Liver (tissue), 8 donors: ENCODE measurements at regions not wholly inside any gene's neighbourhood (a gene's known extent, or its start where the extent isn't known, plus 50 kb on each side); places are given as distances from the start of the nearest gene placed in this dataset.

Experiments
- DNase-seq: peaks from one replicate; pipeline ENCODE4 v3.0.0-alpha.2; 2017; ENCODE audit warnings: low spot score
- H3K27ac ChIP-seq, 2 donors: one replicate each; pipeline ENCODE4 v1.7.0; 2013; ENCODE audit warnings: inconsistent platforms in 2 of 2, low read length in 2 of 2, control low read depth in 1 of 2, low read depth in 1 of 2, mild to moderate bottlenecking in 1 of 2
- H3K27me3 ChIP-seq, 4 donors: one replicate each; pipeline versions ENCODE4 v1.6.1 to v1.7.0; 2013; ENCODE audit warnings: low read length in 3 of 4, inconsistent platforms in 1 of 4, mild to moderate bottlenecking in 1 of 4, moderate library complexity in 1 of 4; ENCODE audit not compliant: control insufficient read depth in 4 of 4, insufficient read depth in 4 of 4
- H3K36me3 ChIP-seq, 4 donors: one replicate each; pipeline versions ENCODE4 v1.6.1 to v1.7.0; 2013; ENCODE audit warnings: low read length in 3 of 4, mild to moderate bottlenecking in 3 of 4, low read depth in 1 of 4, moderate library complexity in 1 of 4; ENCODE audit not compliant: control insufficient read depth in 4 of 4, insufficient read depth in 3 of 4
- H3K4me1 ChIP-seq, 4 donors: one replicate each; pipeline versions ENCODE4 v1.6.1 to v1.7.0; 2013; ENCODE audit warnings: low read length in 3 of 4, mild to moderate bottlenecking in 3 of 4, moderate library complexity in 1 of 4; ENCODE audit not compliant: control insufficient read depth in 4 of 4, insufficient read depth in 4 of 4
- H3K4me3 ChIP-seq, 3 donors: one replicate each; pipeline versions ENCODE4 v1.6.1 to v1.7.0; 2013; ENCODE audit warnings: low read length in 3 of 3, control low read depth in 1 of 3, low read depth in 1 of 3, mild to moderate bottlenecking in 1 of 3
- H3K9ac ChIP-seq, 2 donors: one replicate each; pipeline ENCODE4 v1.7.0; 2013; ENCODE audit warnings: low read length in 2 of 2, mild to moderate bottlenecking in 2 of 2, moderate library complexity in 2 of 2, control low read depth in 1 of 2, low read depth in 1 of 2
- H3K9me3 ChIP-seq, 4 donors: one replicate each; pipeline versions ENCODE4 v1.6.1 to v1.7.0; 2013; ENCODE audit warnings: low read length in 3 of 4; ENCODE audit not compliant: control insufficient read depth in 4 of 4
- FOXA1 ChIP-seq: IDR thresholded peaks from 2 replicates; pipeline ENCODE4 v1.6.1; 2016; ENCODE audit warnings: antibody characterized with exemption
- FOXA2 ChIP-seq: IDR thresholded peaks from 2 replicates; pipeline ENCODE4 v1.6.1; 2016; ENCODE audit warnings: antibody characterized with exemption
- GABPA ChIP-seq, 2 donors: IDR thresholded peaks in 1 of 2; conservative IDR thresholded peaks in 1 of 2; 2 replicates each; pipeline ENCODE4 v1.6.1; 2016; ENCODE audit warnings: antibody characterized with exemption in 2 of 2, mild to moderate bottlenecking in 1 of 2, moderate library complexity in 1 of 2
- HNF4G ChIP-seq: IDR thresholded peaks from 2 replicates; pipeline ENCODE4 v1.6.1; 2016; ENCODE audit warnings: antibody characterized with exemption
- MAX ChIP-seq: IDR thresholded peaks from 2 replicates; pipeline ENCODE4 v1.6.1; 2016; ENCODE audit warnings: antibody characterized with exemption
- NR2F2 ChIP-seq: IDR thresholded peaks from 2 replicates; pipeline ENCODE4 v1.6.1; 2016; ENCODE audit warnings: antibody characterized with exemption
- RAD21 ChIP-seq, 2 donors: IDR thresholded peaks; 2 replicates each; pipeline ENCODE4 v1.6.1; 2016; ENCODE audit warnings: antibody characterized with exemption in 2 of 2, mild to moderate bottlenecking in 2 of 2
- SP1 ChIP-seq: IDR thresholded peaks from 2 replicates; pipeline ENCODE4 v1.6.1; 2018; ENCODE audit warnings: antibody characterized with exemption, mild to moderate bottlenecking
- YY1 ChIP-seq: IDR thresholded peaks from 2 replicates; pipeline ENCODE4 v1.6.1; 2016; ENCODE audit warnings: antibody characterized with exemption, mild to moderate bottlenecking
- ZBTB33 ChIP-seq: IDR thresholded peaks from 2 replicates; pipeline ENCODE4 v1.6.1; 2016; ENCODE audit warnings: antibody characterized with exemption
- WGBS: extraction: QIAGEN DNeasy Blood & Tissue Kit; methylation state at CpG from one replicate; pipeline ENCODE4 v1.1.7; 2013; 5-methylcytosine and 5-hydroxymethylcytosine counted together
- TF ChIP-seq, protein P1 (sequence below): IDR thresholded peaks from 2 replicates; pipeline ENCODE4 v1.6.1; 2016; ENCODE audit warnings: antibody characterized with exemption, mild to moderate bottlenecking
- TF ChIP-seq, protein P2 (sequence below): fragments of 150-350 bp; IDR thresholded peaks from 2 replicates; pipeline ENCODE4 v1.5.1; 2017; ENCODE audit warnings: improper control_type of control experiment, low read depth, low read length; ENCODE audit not compliant: missing input control
- TF ChIP-seq, protein P3 (sequence below): IDR thresholded peaks from 2 replicates; pipeline ENCODE4 v1.6.1; 2016; ENCODE audit warnings: antibody characterized with exemption
- donor health status: healthy.
- donor health status: healthy.
- donor health status: healthy.
- donor health status: healthy.
- donor health status: healthy.

DNA sequence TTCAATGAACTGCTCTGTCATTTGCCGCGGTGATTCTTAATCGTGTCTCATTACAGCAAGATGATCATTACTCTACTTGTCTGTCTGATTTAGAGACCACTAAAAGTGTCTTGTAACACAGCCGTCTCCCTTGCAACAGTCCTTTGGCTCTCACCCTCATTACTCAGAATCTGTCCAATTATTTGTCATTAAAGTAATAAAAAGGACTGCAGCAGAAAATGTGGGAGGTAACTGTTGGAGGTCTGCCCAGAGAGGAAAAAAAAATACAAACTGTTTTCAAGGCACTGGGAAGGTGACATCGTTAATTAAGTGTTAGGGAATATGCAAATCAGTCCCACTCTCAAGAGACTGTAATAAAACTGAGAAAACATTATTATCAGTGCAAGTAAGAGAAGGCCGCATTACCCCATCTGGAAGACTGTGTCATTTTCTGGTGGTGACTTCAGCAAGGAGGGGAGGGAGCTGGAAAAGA, 281.0 kb downstream of the RASEF start:
- 86% methylated on average over 6 of the region's 6 CpGs for WGBS

GRCh38 chr9:82783045-82783444, 279.9 kb downstream of the RASEF start:
- Histone ChIP-seq H3K4me3 (no peak overlapping the region), H3K4me1 (no peaks in the 10 kb centered on the region), H3K36me3 (no peaks in the 10 kb centered on the region), H3K27me3 (no peaks in the 10 kb centered on the region), H3K9ac (no peak overlapping the region), H3K9me3 (no peaks in the 10 kb centered on the region), H3K27ac (no peak overlapping the region)
- no peak for DNase-seq
- no peak for TF ChIP-seq RAD21 (IDR thresholded peaks at IDR 0.05)
- TF ChIP-seq ZBTB33: no peak
- TF ChIP-seq FOXA1: no peak
- TF ChIP-seq, protein P1, sequence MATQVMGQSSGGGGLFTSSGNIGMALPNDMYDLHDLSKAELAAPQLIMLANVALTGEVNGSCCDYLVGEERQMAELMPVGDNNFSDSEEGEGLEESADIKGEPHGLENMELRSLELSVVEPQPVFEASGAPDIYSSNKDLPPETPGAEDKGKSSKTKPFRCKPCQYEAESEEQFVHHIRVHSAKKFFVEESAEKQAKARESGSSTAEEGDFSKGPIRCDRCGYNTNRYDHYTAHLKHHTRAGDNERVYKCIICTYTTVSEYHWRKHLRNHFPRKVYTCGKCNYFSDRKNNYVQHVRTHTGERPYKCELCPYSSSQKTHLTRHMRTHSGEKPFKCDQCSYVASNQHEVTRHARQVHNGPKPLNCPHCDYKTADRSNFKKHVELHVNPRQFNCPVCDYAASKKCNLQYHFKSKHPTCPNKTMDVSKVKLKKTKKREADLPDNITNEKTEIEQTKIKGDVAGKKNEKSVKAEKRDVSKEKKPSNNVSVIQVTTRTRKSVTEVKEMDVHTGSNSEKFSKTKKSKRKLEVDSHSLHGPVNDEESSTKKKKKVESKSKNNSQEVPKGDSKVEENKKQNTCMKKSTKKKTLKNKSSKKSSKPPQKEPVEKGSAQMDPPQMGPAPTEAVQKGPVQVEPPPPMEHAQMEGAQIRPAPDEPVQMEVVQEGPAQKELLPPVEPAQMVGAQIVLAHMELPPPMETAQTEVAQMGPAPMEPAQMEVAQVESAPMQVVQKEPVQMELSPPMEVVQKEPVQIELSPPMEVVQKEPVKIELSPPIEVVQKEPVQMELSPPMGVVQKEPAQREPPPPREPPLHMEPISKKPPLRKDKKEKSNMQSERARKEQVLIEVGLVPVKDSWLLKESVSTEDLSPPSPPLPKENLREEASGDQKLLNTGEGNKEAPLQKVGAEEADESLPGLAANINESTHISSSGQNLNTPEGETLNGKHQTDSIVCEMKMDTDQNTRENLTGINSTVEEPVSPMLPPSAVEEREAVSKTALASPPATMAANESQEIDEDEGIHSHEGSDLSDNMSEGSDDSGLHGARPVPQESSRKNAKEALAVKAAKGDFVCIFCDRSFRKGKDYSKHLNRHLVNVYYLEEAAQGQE: no peak
- no peak for TF ChIP-seq HNF4G
- TF ChIP-seq, protein P2, sequence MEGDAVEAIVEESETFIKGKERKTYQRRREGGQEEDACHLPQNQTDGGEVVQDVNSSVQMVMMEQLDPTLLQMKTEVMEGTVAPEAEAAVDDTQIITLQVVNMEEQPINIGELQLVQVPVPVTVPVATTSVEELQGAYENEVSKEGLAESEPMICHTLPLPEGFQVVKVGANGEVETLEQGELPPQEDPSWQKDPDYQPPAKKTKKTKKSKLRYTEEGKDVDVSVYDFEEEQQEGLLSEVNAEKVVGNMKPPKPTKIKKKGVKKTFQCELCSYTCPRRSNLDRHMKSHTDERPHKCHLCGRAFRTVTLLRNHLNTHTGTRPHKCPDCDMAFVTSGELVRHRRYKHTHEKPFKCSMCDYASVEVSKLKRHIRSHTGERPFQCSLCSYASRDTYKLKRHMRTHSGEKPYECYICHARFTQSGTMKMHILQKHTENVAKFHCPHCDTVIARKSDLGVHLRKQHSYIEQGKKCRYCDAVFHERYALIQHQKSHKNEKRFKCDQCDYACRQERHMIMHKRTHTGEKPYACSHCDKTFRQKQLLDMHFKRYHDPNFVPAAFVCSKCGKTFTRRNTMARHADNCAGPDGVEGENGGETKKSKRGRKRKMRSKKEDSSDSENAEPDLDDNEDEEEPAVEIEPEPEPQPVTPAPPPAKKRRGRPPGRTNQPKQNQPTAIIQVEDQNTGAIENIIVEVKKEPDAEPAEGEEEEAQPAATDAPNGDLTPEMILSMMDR: no peak
- no peak for TF ChIP-seq MAX
- TF ChIP-seq, protein P3, sequence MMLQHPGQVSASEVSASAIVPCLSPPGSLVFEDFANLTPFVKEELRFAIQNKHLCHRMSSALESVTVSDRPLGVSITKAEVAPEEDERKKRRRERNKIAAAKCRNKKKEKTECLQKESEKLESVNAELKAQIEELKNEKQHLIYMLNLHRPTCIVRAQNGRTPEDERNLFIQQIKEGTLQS: no peak
- WGBS: 28% methylated on average over 1 of the region's 1 CpG

More for the DNA sequence above, 281.0 kb downstream of the RASEF start:
- Histone ChIP-seq H3K27ac (no peak overlapping the region), H3K4me1 (no peaks in the 10 kb centered on the region), H3K27me3 (no peaks in the 10 kb centered on the region), H3K9me3 (no peaks in the 10 kb centered on the region), H3K4me3 (no peak overlapping the region), H3K36me3 (no peaks in the 10 kb centered on the region), H3K9ac (no peak overlapping the region)
- TF ChIP-seq NR2F2: no peak
- no peak for TF ChIP-seq SP1
- no peak for DNase-seq

DNA sequence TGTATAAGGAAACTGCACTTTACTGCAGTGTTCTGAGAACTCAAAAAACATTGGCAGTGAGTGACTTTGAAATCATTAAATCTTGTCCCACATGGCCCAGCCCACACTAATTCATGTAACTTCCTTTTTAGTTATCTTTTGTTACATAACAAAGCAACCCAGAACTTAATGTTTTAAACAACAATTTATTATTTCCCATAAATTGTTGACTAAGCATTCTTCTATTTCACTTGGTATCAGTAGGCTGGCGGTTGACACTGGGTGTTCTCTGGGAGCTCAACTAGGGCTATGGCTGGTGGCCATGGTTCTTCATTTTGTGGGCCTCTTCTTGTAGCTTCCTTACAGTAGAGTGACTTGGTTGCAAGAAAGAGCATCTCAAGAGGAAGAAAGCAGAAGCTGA, 278.4 kb downstream of the RASEF start:
- Histone ChIP-seq H3K9ac (no peak overlapping the region), H3K9me3 (no peaks in the 10 kb centered on the region), H3K36me3 (no peaks in the 10 kb centered on the region), H3K4me1 (no peaks in the 10 kb centered on the region), H3K27me3 (no peaks in the 10 kb centered on the region), H3K4me3 (no peak overlapping the region), H3K27ac (no peak overlapping the region)
- TF ChIP-seq, protein P3: no peak
- TF ChIP-seq HNF4G (no peak), MAX (no peak), FOXA1 (no peak), FOXA2 (no peak), SP1 (no peak), GABPA (IDR thresholded peaks at IDR 0.05 in 1 of 2, conservative IDR thresholded peaks at IDR 0.05 in 1 of 2) (no peak), RAD21 (IDR thresholded peaks at IDR 0.05) (no peak), YY1 (no peak)
- TF ChIP-seq, protein P2: no peak
- 95% methylated on average over 1 of the region's 1 CpG for WGBS
- DNase-seq: no peak
